NCI-H187 treated with DMSO at 0.1 percent for 48 hours (cell line): ENCODE measurements at regions not wholly inside any gene's neighbourhood (a gene's known extent, or its start where the extent isn't known, plus 50 kb on each side); places are given as distances from the start of the nearest gene placed in this dataset.
"Not testable (repeated sequence)": the region's sequence is repeated elsewhere in the genome, so short reads cannot be mapped to it uniquely, and the experiment has no call there.

Experiments used
- DNase-seq: peaks from one replicate; lab custom pipeline; 2025; lab: John Stamatoyannopoulos, UW

- DNase-seq, result not testable (repeated sequence)
Measured at GRCh38 chr5:102154791-102155605, 141.1 kb downstream of the SLCO4C1 start.

GRCh38 chr5:102154291-102154690 is 141.8 kb downstream of the SLCO4C1 start:
- DNase-seq, result no peak

GRCh38 chr5:102153003-102153759 is 142.9 kb downstream of the SLCO4C1 start:
- DNase-seq, result no peak

GRCh38 chr5:102139029-102139428 is 157.1 kb downstream of the SLCO4C1 start:
- DNase-seq, result no peak

GRCh38 chr5:102138243-102138653 is 157.8 kb downstream of the SLCO4C1 start:
- no peak for DNase-seq

- no peak for DNase-seq
Measured at GRCh38 chr5:102130890-102131289, 165.2 kb downstream of the SLCO4C1 start.

- DNase-seq, result no peak
Measured at GRCh38 chr5:102130386-102130785, 165.7 kb downstream of the SLCO4C1 start.

GRCh38 chr5:102119252-102119651 is 176.8 kb downstream of the SLCO4C1 start:
- no peak for DNase-seq

- no peak for DNase-seq
Measured at GRCh38 chr5:102115736-102116135, 180.3 kb downstream of the SLCO4C1 start.

GRCh38 chr5:102114525-102115069 is 181.5 kb downstream of the SLCO4C1 start:
- DNase-seq, result no peak

- DNase-seq, result no peak
Measured at GRCh38 chr5:102107865-102108264, 188.2 kb downstream of the SLCO4C1 start.

GRCh38 chr5:102106599-102106998 is 189.5 kb downstream of the SLCO4C1 start:
- no peak for DNase-seq

GRCh38 chr5:102099766-102100331 is 196.2 kb downstream of the SLCO4C1 start:
- DNase-seq, result no peak

GRCh38 chr5:102099083-102099482 is 197.0 kb downstream of the SLCO4C1 start:
- not testable (repeated sequence) for DNase-seq

GRCh38 chr5:102098606-102099005 is 197.5 kb downstream of the SLCO4C1 start:
- DNase-seq, result not testable (repeated sequence)

- peak; percentile 10 for DNase-seq
Measured at GRCh38 chr5:102090770-102091169, 205.3 kb downstream of the SLCO4C1 start.

GRCh38 chr5:102089883-102090282 is 206.2 kb downstream of the SLCO4C1 start:
- DNase-seq, result no peak

GRCh38 chr5:102087906-102088305 is 208.2 kb downstream of the SLCO4C1 start:
- DNase-seq, result no peak

- DNase-seq, result no peak
Measured at GRCh38 chr5:102080288-102080687, 215.8 kb downstream of the SLCO4C1 start.

- DNase-seq, result no peak
Measured at GRCh38 chr5:102077920-102078319, 218.2 kb downstream of the SLCO4C1 start.

- DNase-seq, result no peak
Measured at GRCh38 chr5:102069974-102070373, 226.1 kb downstream of the SLCO4C1 start.

GRCh38 chr5:102068870-102069269 is 227.2 kb downstream of the SLCO4C1 start:
- DNase-seq, result no peak

- DNase-seq, result no peak
Measured at GRCh38 chr5:102049517-102049916, 246.6 kb downstream of the SLCO4C1 start.
